H1 (cell line): ENCODE measurements at regions not wholly inside any gene's neighbourhood (a gene's known extent, or its start where the extent isn't known, plus 50 kb on each side); places are given as distances from the start of the nearest gene placed in this dataset.

Experiments
- CHD7 ChIP-seq: fragments of 300-600 bp; sonication (generic); IDR thresholded peaks from 2 replicates; pipeline ENCODE4 v1.7.1; 2012; ENCODE audit warnings: low read length, moderate library complexity, mild to moderate bottlenecking, inconsistent platforms; ENCODE audit not compliant: insufficient replicate concordance
- CTCF ChIP-seq, 3 experiments: IDR thresholded peaks; 1 replicate in 2 of 3; 2 replicates in 1 of 3; pipeline versions ENCODE4 v1.5.1 to v1.6.1; 2011; ENCODE audit warnings: low read length in 3 of 3, mild to moderate bottlenecking in 3 of 3, inconsistent platforms in 2 of 3, low read depth in 1 of 3, moderate library complexity in 1 of 3; ENCODE audit not compliant: insufficient read depth in 1 of 3; ENCODE audit errors: control extremely low read depth in 1 of 3
- EP300 ChIP-seq, 2 experiments: IDR thresholded peaks; 1 replicate in 1 of 2; 2 replicates in 1 of 2; pipeline ENCODE4 v1.6.1; 2011 to 2012; ENCODE audit warnings: low read depth in 2 of 2, low read length in 2 of 2, mild to moderate bottlenecking in 2 of 2, borderline replicate concordance in 1 of 2, inconsistent platforms in 1 of 2, moderate library complexity in 1 of 2
- GABPA ChIP-seq: IDR thresholded peaks from 2 replicates; pipeline ENCODE4 v1.6.1; 2011; ENCODE audit warnings: mild to moderate bottlenecking, low read length, moderate library complexity, borderline replicate concordance; ENCODE audit not compliant: insufficient read depth
- SIRT6 ChIP-seq: IDR thresholded peaks from one replicate; pipeline ENCODE4 v1.7.1; 2012; ENCODE audit warnings: low read length, inconsistent platforms
- SIX5 ChIP-seq: IDR thresholded peaks from 2 replicates; pipeline ENCODE4 v1.6.1; 2011; ENCODE audit warnings: mild to moderate bottlenecking, low read depth, low read length
- TAF7 ChIP-seq: optimal IDR thresholded peaks from 2 replicates; pipeline ENCODE3; 2011; ENCODE audit warnings: low read depth, mild to moderate bottlenecking, inconsistent platforms, low read length, moderate library complexity, borderline replicate concordance

GRCh38 chr16:77093999-77094398, 97.0 kb upstream of the MON1B start (continued):
- TF ChIP-seq CTCF (IDR thresholded peaks at IDR 0.05; ENCODE audit: control extremely low read depth in 1 of 3, insufficient read depth in 1 of 3, low read depth in 1 of 3, low read length in 3 of 3): no peak
- TF ChIP-seq SIX5: no peak
- TF ChIP-seq TAF7: no peak
- no peak for TF ChIP-seq CHD7
- TF ChIP-seq SIRT6: no peak
- TF ChIP-seq EP300 (IDR thresholded peaks at IDR 0.05; ENCODE audit: borderline replicate concordance in 1 of 2, low read depth in 2 of 2, low read length in 2 of 2): no peak
- TF ChIP-seq GABPA: no peak
